Breast epithelium (tissue), 4 donors: ENCODE measurements at regions not wholly inside any gene's neighbourhood (a gene's known extent, or its start where the extent isn't known, plus 50 kb on each side); places are given as distances from the start of the nearest gene placed in this dataset.

Source experiments
- DNase-seq, 2 donors: peaks; one replicate each; pipeline ENCODE4 v3.0.0-alpha.2; 2019; ENCODE audit warnings: low spot score in 2 of 2
- H3K27ac ChIP-seq, 2 donors: fragments of 200-600 bp; sonication (generic) in 1 of 2; one replicate each; pipeline ENCODE4 v1.5.1; 2016 to 2019; ENCODE audit warnings: mild to moderate bottlenecking in 1 of 2
- H3K27me3 ChIP-seq, 2 donors: fragments of 200-600 bp; sonication (generic) in 1 of 2; one replicate each; pipeline versions ENCODE4 v1.5.1 to v1.6.0; 2017 to 2019; ENCODE audit warnings: control low read depth in 1 of 2, mild to moderate bottlenecking in 1 of 2
- H3K36me3 ChIP-seq: fragments of 200-600 bp; one replicate; pipeline ENCODE4 v1.5.1; 2019
- H3K4me1 ChIP-seq, 2 donors: fragments of 200-600 bp; sonication (generic); one replicate each; pipeline ENCODE4 v1.5.1; 2016 to 2019; ENCODE audit warnings: control low read depth in 1 of 2
- H3K4me3 ChIP-seq, 3 donors: fragments of 200-600 bp; sonication (generic); 1 replicate in 2 of 3; 2 replicates in 1 of 3; pipeline ENCODE4 v1.5.1; 2016 to 2019; ENCODE audit warnings: mild to moderate bottlenecking in 3 of 3, moderate library complexity in 2 of 3
- H3K9me3 ChIP-seq, 2 donors: fragments of 200-600 bp; sonication (generic) in 1 of 2; one replicate each; pipeline ENCODE4 v1.5.1; 2016 to 2019; ENCODE audit warnings: control low read depth in 1 of 2
- POLR2A ChIP-seq: fragments of 450-650 bp; IDR thresholded peaks from one replicate; pipeline ENCODE4 v1.6.1; 2016; ENCODE audit warnings: antibody characterized with exemption, mild to moderate bottlenecking, moderate library complexity
- POLR2AphosphoS5 ChIP-seq, 3 donors: sonication (generic); formaldehyde crosslinking; IDR thresholded peaks; one replicate each; pipeline ENCODE4 v1.6.1; 2017; ENCODE audit warnings: antibody characterized with exemption in 3 of 3
- intact Hi-C: fragments of 100-400 bp; cut with DNase I; formaldehyde crosslinking; loops from one replicate; pipeline ENCODE4 v1.15.1; 2023; ENCODE audit warnings: low total_unique reads
- TF ChIP-seq, protein P1 (sequence below), 3 donors: fragments of 450-650 bp; IDR thresholded peaks; one replicate each; pipeline ENCODE4 v1.5.1; 2016 to 2017; ENCODE audit warnings: antibody characterized with exemption in 3 of 3, mild to moderate bottlenecking in 3 of 3, moderate library complexity in 3 of 3

GRCh38 chr1:36643371-36644270, 160.9 kb upstream of the CSF3R start:
- TF ChIP-seq POLR2AphosphoS5 (IDR thresholded peaks at IDR 0.05) (no peak), POLR2A (no peak)
- TF ChIP-seq, protein P1, sequence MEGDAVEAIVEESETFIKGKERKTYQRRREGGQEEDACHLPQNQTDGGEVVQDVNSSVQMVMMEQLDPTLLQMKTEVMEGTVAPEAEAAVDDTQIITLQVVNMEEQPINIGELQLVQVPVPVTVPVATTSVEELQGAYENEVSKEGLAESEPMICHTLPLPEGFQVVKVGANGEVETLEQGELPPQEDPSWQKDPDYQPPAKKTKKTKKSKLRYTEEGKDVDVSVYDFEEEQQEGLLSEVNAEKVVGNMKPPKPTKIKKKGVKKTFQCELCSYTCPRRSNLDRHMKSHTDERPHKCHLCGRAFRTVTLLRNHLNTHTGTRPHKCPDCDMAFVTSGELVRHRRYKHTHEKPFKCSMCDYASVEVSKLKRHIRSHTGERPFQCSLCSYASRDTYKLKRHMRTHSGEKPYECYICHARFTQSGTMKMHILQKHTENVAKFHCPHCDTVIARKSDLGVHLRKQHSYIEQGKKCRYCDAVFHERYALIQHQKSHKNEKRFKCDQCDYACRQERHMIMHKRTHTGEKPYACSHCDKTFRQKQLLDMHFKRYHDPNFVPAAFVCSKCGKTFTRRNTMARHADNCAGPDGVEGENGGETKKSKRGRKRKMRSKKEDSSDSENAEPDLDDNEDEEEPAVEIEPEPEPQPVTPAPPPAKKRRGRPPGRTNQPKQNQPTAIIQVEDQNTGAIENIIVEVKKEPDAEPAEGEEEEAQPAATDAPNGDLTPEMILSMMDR (IDR thresholded peaks at IDR 0.05), result no peak
- Histone ChIP-seq H3K36me3 (no peaks in the 10 kb centered on the region), H3K27me3 (peaks cover 0 to 15% of the 10 kb centered on the region in 2 donors), H3K4me3 (no peak overlapping the region), H3K9me3 (no peaks in the 10 kb centered on the region), H3K27ac (no peak overlapping the region), H3K4me1 (no peaks in the 10 kb centered on the region)
- intact Hi-C loops, result no loop called here
- no peak for DNase-seq

DNA sequence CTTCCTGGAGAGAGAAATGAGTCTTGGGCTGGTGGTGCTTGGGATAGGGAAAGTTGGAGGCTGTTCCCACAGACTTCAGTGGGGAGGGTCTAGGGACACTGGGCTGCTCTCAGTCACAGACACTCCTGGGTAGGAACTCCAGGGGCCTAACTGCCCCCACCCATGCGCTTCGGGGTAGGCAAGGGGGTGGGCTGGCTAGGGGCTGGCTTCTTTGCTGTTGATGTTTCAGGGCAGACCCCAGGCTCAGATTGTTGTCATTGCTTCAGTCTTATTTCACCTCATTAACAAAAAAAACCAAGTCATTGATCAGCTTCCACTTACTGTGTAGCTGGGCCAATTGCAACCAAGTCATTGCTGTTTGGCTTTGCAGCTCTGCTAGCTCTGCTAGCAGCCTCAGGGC, 160.1 kb upstream of the CSF3R start:
- TF ChIP-seq POLR2A (no peak), POLR2AphosphoS5 (IDR thresholded peaks at IDR 0.05) (no peak)
- TF ChIP-seq, protein P1 (IDR thresholded peaks at IDR 0.05), result no peak
- intact Hi-C loops, result no loop called here
- no peaks in the 10 kb centered on the region for H3K4me1 ChIP-seq
- peaks cover 0 to 11% of the 10 kb centered on the region in 2 donors for H3K27me3 ChIP-seq
- H3K9me3 ChIP-seq, result no peaks in the 10 kb centered on the region
- no peak overlapping the region for H3K27ac ChIP-seq
- no peak overlapping the region for H3K4me3 ChIP-seq
- H3K36me3 ChIP-seq, result no peaks in the 10 kb centered on the region
- no peak for DNase-seq

DNA sequence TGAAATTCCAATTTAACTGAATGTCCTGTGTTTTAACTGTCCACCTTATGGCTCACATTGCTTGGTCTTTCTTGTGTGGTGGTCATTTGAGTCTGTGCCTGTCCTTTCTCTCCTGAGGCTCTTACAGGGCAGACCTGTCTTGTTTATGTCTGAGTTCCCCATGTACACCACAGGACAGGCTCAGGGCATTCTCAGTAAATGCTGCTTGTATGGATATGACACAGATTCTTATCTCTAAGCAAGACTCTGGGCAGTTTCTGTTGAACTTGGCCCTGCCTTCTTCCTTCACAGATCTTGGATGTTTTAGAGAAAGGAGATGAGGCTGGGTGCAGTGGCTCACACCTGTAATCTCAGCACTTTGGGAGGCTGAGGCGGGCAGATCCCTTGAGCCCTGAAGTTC, 159.1 kb upstream of the CSF3R start:
- H3K4me3 ChIP-seq, result no peak overlapping the region
- no peaks in the 10 kb centered on the region for H3K9me3 ChIP-seq
- no peaks in the 10 kb centered on the region for H3K36me3 ChIP-seq
- H3K27me3 ChIP-seq, result peaks cover 0 to 10% of the 10 kb centered on the region in 2 donors
- no peak for DNase-seq
- H3K4me1 ChIP-seq, result no peaks in the 10 kb centered on the region
- no peak for TF ChIP-seq POLR2A
- TF ChIP-seq, protein P1 (IDR thresholded peaks at IDR 0.05), result no peak
- no peak for TF ChIP-seq POLR2AphosphoS5 (IDR thresholded peaks at IDR 0.05)
- intact Hi-C loops, result no loop called here
- no peak overlapping the region for H3K27ac ChIP-seq

GRCh38 chr1:36639461-36639860, 156.7 kb upstream of the CSF3R start:
- Histone ChIP-seq H3K4me1 (no peaks in the 10 kb centered on the region), H3K36me3 (no peaks in the 10 kb centered on the region), H3K27ac (no peak overlapping the region), H3K9me3 (no peaks in the 10 kb centered on the region), H3K4me3 (no peak overlapping the region), H3K27me3 (no peaks in the 10 kb centered on the region)
- intact Hi-C loops, result no loop called here
- no peak for DNase-seq
- no peak for TF ChIP-seq POLR2A
- TF ChIP-seq POLR2AphosphoS5 (IDR thresholded peaks at IDR 0.05), result no peak
- TF ChIP-seq, protein P1 (IDR thresholded peaks at IDR 0.05), result no peak

DNA sequence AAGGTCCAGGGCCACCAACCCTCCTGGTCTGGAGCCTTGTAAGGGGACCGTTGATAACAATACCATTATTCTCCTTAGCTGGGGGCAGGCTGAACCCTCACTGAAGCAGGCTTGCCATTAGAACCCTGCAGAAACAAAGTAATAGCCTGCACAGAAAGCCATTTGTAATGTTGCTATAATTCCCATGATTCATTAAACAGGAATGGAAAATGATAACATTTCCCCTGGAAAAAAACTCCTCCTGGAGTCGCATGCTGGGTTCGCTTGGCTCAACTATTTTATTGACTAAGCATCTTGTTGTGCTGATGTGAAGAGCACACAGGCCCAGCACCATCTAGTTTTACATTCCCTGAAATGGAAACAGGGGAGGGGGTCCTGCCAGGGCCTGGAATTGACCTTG, 155.6 kb upstream of the CSF3R start:
- intact Hi-C loops, result no loop called here

More for the DNA sequence above, 155.6 kb upstream of the CSF3R start:
- Histone ChIP-seq H3K27ac (no peak overlapping the region), H3K4me3 (no peak overlapping the region), H3K9me3 (no peaks in the 10 kb centered on the region), H3K36me3 (no peaks in the 10 kb centered on the region), H3K4me1 (no peaks in the 10 kb centered on the region), H3K27me3 (no peaks in the 10 kb centered on the region)
- TF ChIP-seq, protein P1 (IDR thresholded peaks at IDR 0.05), result no peak
- TF ChIP-seq POLR2A, result no peak
- TF ChIP-seq POLR2AphosphoS5 (IDR thresholded peaks at IDR 0.05), result no peak
- no peak for DNase-seq
